ENCODE measurements at regions not wholly inside any gene's neighbourhood (a gene's known extent, or its start where the extent isn't known, plus 50 kb on each side); places are given as distances from the start of the nearest gene placed in this dataset.
"Not testable (repeated sequence)": the region's sequence is repeated elsewhere in the genome, so short reads cannot be mapped to it uniquely, and the experiment has no call there.

DNA sequence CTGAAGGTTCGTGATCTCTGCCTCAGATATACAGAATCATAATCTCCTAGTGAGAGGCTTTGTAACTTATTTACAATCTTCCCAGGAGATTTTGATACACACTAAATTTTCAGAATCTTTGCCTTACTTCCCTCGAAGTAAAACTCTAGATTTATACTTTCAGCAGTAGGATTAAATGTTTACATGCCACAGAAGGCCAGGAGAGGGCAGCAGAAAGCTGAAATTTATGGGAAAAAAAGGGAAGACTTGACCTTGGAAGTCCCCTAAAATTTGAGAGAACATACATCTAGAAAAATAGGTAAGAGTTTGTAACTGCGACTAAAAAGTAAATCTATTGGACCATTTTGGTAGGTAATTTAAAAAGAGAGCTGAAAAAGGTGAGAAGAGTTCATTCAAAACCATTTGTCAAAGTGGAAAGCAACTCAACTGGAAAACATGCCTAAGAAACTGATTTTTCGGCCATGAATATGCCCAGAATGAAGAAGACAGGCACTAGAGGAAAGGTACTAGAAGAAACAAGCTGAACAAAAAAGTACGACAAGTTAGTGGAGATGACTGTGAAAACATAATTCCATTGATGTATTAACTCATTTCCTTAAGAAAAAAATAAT, 242.0 kb upstream of the MDGA2 start:
- H3K4me3 ChIP-seq (ENCODE audit: control insufficient read depth, low read depth, low read length) = no peak overlapping the region
- peak; percentile 10 for DNase-seq (ENCODE audit: low read depth)
- TF ChIP-seq, protein P1, sequence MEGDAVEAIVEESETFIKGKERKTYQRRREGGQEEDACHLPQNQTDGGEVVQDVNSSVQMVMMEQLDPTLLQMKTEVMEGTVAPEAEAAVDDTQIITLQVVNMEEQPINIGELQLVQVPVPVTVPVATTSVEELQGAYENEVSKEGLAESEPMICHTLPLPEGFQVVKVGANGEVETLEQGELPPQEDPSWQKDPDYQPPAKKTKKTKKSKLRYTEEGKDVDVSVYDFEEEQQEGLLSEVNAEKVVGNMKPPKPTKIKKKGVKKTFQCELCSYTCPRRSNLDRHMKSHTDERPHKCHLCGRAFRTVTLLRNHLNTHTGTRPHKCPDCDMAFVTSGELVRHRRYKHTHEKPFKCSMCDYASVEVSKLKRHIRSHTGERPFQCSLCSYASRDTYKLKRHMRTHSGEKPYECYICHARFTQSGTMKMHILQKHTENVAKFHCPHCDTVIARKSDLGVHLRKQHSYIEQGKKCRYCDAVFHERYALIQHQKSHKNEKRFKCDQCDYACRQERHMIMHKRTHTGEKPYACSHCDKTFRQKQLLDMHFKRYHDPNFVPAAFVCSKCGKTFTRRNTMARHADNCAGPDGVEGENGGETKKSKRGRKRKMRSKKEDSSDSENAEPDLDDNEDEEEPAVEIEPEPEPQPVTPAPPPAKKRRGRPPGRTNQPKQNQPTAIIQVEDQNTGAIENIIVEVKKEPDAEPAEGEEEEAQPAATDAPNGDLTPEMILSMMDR (conservative IDR thresholded peaks at IDR 0.05; ENCODE audit: control insufficient read depth, insufficient read depth, low read depth, low read length) = peak; percentile 43

DNA sequence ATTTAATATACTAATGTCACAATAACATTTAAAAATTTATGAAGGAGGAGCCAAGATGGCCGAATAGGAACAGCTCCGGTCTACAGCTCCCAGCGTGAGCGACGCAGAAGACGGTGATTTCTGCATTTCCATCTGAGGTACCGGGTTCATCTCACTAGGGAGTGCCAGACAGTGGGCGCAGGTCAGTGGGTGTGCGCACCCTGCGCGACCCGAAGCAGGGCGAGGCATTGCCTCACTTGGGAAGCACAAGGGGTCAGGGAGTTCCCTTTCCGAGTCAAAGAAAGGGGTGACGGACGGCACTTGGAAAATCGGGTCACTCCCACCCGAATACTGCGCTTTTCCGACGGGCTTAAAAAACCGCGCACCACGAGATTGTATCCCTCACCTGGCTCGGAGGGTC, 225.7 kb upstream of the MDGA2 start:
- not testable (repeated sequence) for DNase-seq (ENCODE audit: low read depth); H3K4me3 ChIP-seq (ENCODE audit: control insufficient read depth, low read depth, low read length)

DNA sequence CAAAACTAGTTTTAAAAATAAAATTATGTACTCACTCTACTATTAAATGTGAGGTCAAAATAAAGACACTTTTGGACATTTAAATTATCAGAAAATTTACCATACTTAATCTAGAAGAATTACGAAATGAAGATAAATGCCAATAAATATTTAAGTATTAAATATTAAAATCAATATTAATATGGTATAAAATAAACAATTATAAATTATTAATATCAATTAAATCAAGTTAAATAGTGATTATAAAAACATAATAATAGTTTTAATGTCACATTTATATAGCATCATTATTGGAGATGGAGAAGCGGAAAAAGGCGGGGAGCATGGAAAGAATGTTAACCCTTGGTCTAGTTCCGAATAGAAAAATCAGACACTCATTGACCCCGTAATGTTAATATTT, 224.3 kb upstream of the MDGA2 start:
- TF ChIP-seq, protein P1 (conservative IDR thresholded peaks at IDR 0.05; ENCODE audit: control insufficient read depth, insufficient read depth, low read depth, low read length) = no peak
- no peak overlapping the region for H3K4me3 ChIP-seq (ENCODE audit: control insufficient read depth, low read depth, low read length)
- DNase-seq (ENCODE audit: low read depth) = no peak

DNA sequence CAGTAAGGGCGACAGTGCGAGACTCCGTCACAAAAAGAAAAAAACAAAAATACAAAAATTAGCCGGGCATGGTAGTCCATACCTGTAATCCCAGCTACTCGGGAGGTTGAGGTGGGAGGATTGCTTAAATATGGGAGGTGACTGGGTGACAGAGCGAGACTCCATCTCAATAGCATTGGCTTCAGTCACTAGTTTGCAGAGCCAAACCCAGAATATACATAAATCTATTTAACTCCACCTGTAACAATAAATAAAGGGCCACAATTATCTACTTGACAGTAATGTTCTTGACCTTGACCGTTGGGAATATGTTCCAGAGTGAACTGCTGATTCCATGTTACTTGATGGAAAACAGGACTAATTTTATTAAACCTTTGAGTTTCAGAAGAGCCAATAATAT, 198.9 kb upstream of the MDGA2 start:
- DNase-seq (ENCODE audit: low read depth) = no peak
- TF ChIP-seq, protein P1 (conservative IDR thresholded peaks at IDR 0.05; ENCODE audit: control insufficient read depth, insufficient read depth, low read depth, low read length) = no peak
- no peak overlapping the region for H3K4me3 ChIP-seq (ENCODE audit: control insufficient read depth, low read depth, low read length)

DNA sequence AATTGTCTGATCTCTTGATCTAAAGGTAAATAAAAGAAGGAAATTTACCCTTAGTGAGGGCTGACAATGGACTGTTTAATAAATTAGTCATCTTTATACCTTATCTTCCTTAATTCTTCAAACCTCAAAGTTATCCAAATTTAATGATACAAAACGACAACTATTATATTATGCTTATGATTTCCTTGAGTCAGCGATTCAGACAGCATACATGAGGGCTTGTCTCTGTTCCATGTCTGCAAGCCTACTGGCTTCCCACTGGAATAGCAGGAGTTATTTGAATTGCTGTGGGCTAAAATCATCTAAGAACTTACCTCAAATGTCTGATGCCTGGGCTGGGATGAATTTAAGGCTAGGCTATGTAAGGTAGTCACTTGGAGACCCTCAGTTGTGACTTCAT, 197.2 kb upstream of the MDGA2 start:
- H3K4me3 ChIP-seq (ENCODE audit: control insufficient read depth, low read depth, low read length) = no peak overlapping the region
- TF ChIP-seq, protein P1 (conservative IDR thresholded peaks at IDR 0.05; ENCODE audit: control insufficient read depth, insufficient read depth, low read depth, low read length) = no peak
- DNase-seq (ENCODE audit: low read depth) = no peak

DNA sequence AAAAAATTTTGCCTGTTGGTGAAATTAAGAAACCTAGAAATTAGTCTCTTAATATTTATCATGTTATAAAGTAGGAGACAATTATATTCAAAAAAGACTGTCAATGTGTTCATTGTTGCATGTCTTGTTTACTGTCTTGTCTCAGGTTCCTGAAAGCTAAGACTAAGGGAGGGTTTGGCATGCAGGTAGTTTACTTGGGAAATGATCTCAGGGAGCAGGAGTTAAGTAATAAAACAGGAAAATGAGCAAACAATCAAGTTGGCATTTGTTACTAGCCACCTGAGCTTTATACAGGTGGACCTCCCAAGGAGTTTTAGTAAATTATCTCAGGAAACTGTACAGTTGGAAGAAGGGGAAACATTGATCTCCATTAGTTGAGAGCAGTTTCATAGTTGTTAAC, 188.0 kb upstream of the MDGA2 start:
- no peak overlapping the region for H3K4me3 ChIP-seq (ENCODE audit: control insufficient read depth, low read depth, low read length)
- TF ChIP-seq, protein P1 (conservative IDR thresholded peaks at IDR 0.05; ENCODE audit: control insufficient read depth, insufficient read depth, low read depth, low read length) = no peak
- no peak for DNase-seq (ENCODE audit: low read depth)

DNA sequence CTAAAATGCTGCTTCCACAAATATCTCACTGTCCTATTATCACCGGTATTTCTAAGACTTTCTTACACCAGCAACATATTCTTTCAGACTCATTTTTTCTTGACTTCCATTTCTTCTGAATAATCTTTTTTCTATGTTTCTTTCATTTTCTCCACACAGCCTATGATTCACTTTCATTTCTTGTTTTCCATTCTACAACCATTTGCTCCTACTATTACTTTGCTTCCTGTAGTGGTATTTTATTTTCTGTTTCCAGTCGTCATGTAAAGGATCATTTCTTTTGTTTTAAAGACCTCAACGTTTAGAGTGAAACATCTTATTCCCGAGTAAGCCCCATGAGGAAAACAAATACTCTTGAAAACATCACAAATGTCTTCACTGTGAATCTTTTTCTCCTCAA, 182.2 kb upstream of the MDGA2 start:
- no peak for DNase-seq (ENCODE audit: low read depth)
- TF ChIP-seq, protein P1 (conservative IDR thresholded peaks at IDR 0.05; ENCODE audit: control insufficient read depth, insufficient read depth, low read depth, low read length) = no peak
- no peak overlapping the region for H3K4me3 ChIP-seq (ENCODE audit: control insufficient read depth, low read depth, low read length)
